Mammary epithelial cell (primary cell): ENCODE measurements at regions not wholly inside any gene's neighbourhood (a gene's known extent, or its start where the extent isn't known, plus 50 kb on each side); places are given as distances from the start of the nearest gene placed in this dataset.

Source experiments
- CTCF ChIP-seq, 2 donors: IDR thresholded peaks in 1 of 2; conservative IDR thresholded peaks in 1 of 2; 2 replicates each; pipeline ENCODE4 v1.5.1; 2011 to 2012; ENCODE audit warnings: inconsistent platforms in 2 of 2, low read length in 2 of 2, mild to moderate bottlenecking in 2 of 2, control low read depth in 1 of 2, low read depth in 1 of 2; ENCODE audit not compliant: insufficient read depth in 1 of 2; ENCODE audit errors: extremely low read depth in 1 of 2
- EZH2 ChIP-seq: IDR thresholded peaks from 2 replicates; pipeline ENCODE4 v1.6.1; 2012; ENCODE audit warnings: low read length, inconsistent platforms, borderline replicate concordance

- TF ChIP-seq CTCF (conservative IDR thresholded peaks at IDR 0.05 in 1 of 2, IDR thresholded peaks at IDR 0.05 in 1 of 2; ENCODE audit: extremely low read depth in 1 of 2, insufficient read depth in 1 of 2, low read depth in 1 of 2, low read length in 2 of 2) = no peak
- TF ChIP-seq EZH2 = no peak
Observed at GRCh38 chr11:37560346-37560745, 962.3 kb upstream of the RAG2 start.
